Smooth muscle cell (in vitro differentiated cells): ENCODE measurements at regions not wholly inside any gene's neighbourhood (a gene's known extent, or its start where the extent isn't known, plus 50 kb on each side); places are given as distances from the start of the nearest gene placed in this dataset.

ENCODE experiments used
- DNase-seq: peaks from one replicate; lab custom pipeline; 2025; ENCODE audit not compliant: unreplicated experiment; lab: John Stamatoyannopoulos, UW
- H2AFZ ChIP-seq: fragments of 200-600 bp; sonication (generic); 2 replicates; pipeline ENCODE4 v1.6.0; 2016; ENCODE audit warnings: antibody characterized with exemption, low read depth, mild to moderate bottlenecking
- H3F3A ChIP-seq: fragments of 200-600 bp; sonication (generic); 2 replicates; pipeline ENCODE4 v1.6.0; 2017; ENCODE audit warnings: antibody characterized with exemption, low read depth
- H3K27ac ChIP-seq: fragments of 200-600 bp; sonication (generic); 2 replicates; pipeline ENCODE4 v1.5.1; 2016; ENCODE audit warnings: low read depth, mild to moderate bottlenecking
- H3K27me3 ChIP-seq: fragments of 200-600 bp; sonication (generic); 2 replicates; pipeline ENCODE4 v1.6.1; 2016; ENCODE audit warnings: low read depth, mild to moderate bottlenecking
- H3K36me3 ChIP-seq: fragments of 200-600 bp; sonication (generic); 2 replicates; pipeline ENCODE4 v1.5.1; 2016; ENCODE audit warnings: low read depth
- H3K4me1 ChIP-seq: fragments of 200-600 bp; sonication (generic); 2 replicates; pipeline ENCODE4 v1.5.1; 2016; ENCODE audit warnings: low read depth
- H3K4me2 ChIP-seq: fragments of 200-600 bp; sonication (generic); 2 replicates; pipeline ENCODE4 v1.6.0; 2016; ENCODE audit warnings: mild to moderate bottlenecking
- H3K4me3 ChIP-seq: fragments of 200-600 bp; sonication (generic); 2 replicates; pipeline ENCODE4 v1.5.1; 2016; ENCODE audit warnings: mild to moderate bottlenecking
- H3K79me2 ChIP-seq: fragments of 200-600 bp; sonication (generic); 2 replicates; pipeline ENCODE4 v1.6.0; 2016; ENCODE audit warnings: low read depth, mild to moderate bottlenecking
- H3K9ac ChIP-seq: fragments of 200-600 bp; sonication (generic); 2 replicates; pipeline ENCODE4 v1.6.0; 2016; ENCODE audit warnings: low read depth
- H3K9me3 ChIP-seq: fragments of 200-600 bp; sonication (generic); replicated peaks from 2 replicates; pipeline ENCODE4 v1.5.1; 2016; ENCODE audit warnings: low read depth
- H4K20me1 ChIP-seq: fragments of 200-600 bp; sonication (generic); 2 replicates; pipeline ENCODE4 v1.6.0; 2016; ENCODE audit warnings: low read depth
- WGBS: methylation state at CpG from one replicate; pipeline ENCODE4 v1.1.7; 2016; ENCODE audit warnings: low lambda C conversion rate; 5-methylcytosine and 5-hydroxymethylcytosine counted together
- TF ChIP-seq, protein P1 (sequence below): fragments of 200-600 bp; sonication (generic); IDR thresholded peaks from 2 replicates; pipeline ENCODE4 v1.5.1; 2017; ENCODE audit warnings: borderline replicate concordance, mild to moderate bottlenecking, antibody characterized with exemption; ENCODE audit not compliant: insufficient read depth, poor library complexity, severe bottlenecking

- no peak overlapping the region for H3K4me3 ChIP-seq
- H3K4me1 ChIP-seq = no peaks in the 10 kb centered on the region
- no peaks in the 10 kb centered on the region for H3K27me3 ChIP-seq
- no peak overlapping the region for H3K9ac ChIP-seq
- H3K36me3 ChIP-seq = no peaks in the 10 kb centered on the region
- H3K4me2 ChIP-seq = no peak overlapping the region
- no peaks in the 10 kb centered on the region for H3F3A ChIP-seq
- no peak overlapping the region for H2AFZ ChIP-seq
- no peaks in the 10 kb centered on the region for H3K9me3 ChIP-seq
- no peaks in the 10 kb centered on the region for H3K79me2 ChIP-seq
- no peak overlapping the region for H3K27ac ChIP-seq
- WGBS = 96% methylated on average over 3 of the region's 3 CpGs
- TF ChIP-seq, protein P1, sequence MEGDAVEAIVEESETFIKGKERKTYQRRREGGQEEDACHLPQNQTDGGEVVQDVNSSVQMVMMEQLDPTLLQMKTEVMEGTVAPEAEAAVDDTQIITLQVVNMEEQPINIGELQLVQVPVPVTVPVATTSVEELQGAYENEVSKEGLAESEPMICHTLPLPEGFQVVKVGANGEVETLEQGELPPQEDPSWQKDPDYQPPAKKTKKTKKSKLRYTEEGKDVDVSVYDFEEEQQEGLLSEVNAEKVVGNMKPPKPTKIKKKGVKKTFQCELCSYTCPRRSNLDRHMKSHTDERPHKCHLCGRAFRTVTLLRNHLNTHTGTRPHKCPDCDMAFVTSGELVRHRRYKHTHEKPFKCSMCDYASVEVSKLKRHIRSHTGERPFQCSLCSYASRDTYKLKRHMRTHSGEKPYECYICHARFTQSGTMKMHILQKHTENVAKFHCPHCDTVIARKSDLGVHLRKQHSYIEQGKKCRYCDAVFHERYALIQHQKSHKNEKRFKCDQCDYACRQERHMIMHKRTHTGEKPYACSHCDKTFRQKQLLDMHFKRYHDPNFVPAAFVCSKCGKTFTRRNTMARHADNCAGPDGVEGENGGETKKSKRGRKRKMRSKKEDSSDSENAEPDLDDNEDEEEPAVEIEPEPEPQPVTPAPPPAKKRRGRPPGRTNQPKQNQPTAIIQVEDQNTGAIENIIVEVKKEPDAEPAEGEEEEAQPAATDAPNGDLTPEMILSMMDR = no peak
- no peaks in the 10 kb centered on the region for H4K20me1 ChIP-seq
- DNase-seq = no peak
These were observed 169.4 kb upstream of the CNTN1 start for GRCh38 chr12:40522837-40523236.

GRCh38 chr12:40525054-40525453 is 167.2 kb upstream of the CNTN1 start:
- Histone ChIP-seq H3F3A (no peaks in the 10 kb centered on the region), H3K4me2 (no peak overlapping the region), H3K27ac (no peak overlapping the region), H3K79me2 (no peaks in the 10 kb centered on the region), H3K9me3 (no peaks in the 10 kb centered on the region), H3K27me3 (no peaks in the 10 kb centered on the region), H3K4me3 (no peak overlapping the region), H3K9ac (no peak overlapping the region), H3K4me1 (no peaks in the 10 kb centered on the region), H3K36me3 (no peaks in the 10 kb centered on the region), H4K20me1 (no peaks in the 10 kb centered on the region), H2AFZ (no peak overlapping the region)
- WGBS = 94% methylated on average over 3 of the region's 3 CpGs
- DNase-seq = no peak
- TF ChIP-seq, protein P1 = no peak

- H4K20me1 ChIP-seq = no peaks in the 10 kb centered on the region
- no peaks in the 10 kb centered on the region for H3K79me2 ChIP-seq
- H2AFZ ChIP-seq = no peak overlapping the region
- no peaks in the 10 kb centered on the region for H3K27me3 ChIP-seq
- no peak overlapping the region for H3K27ac ChIP-seq
- TF ChIP-seq, protein P1 = no peak
- no peak overlapping the region for H3K9ac ChIP-seq
- no peaks in the 10 kb centered on the region for H3K9me3 ChIP-seq
- H3K4me3 ChIP-seq = no peak overlapping the region
- no peak overlapping the region for H3K4me2 ChIP-seq
- 84% methylated on average over 4 of the region's 4 CpGs for WGBS
- no peaks in the 10 kb centered on the region for H3K4me1 ChIP-seq
- no peaks in the 10 kb centered on the region for H3F3A ChIP-seq
- DNase-seq = no peak
- H3K36me3 ChIP-seq = no peaks in the 10 kb centered on the region
These were observed 157.4 kb upstream of the CNTN1 start for GRCh38 chr12:40534828-40535227.

DNA sequence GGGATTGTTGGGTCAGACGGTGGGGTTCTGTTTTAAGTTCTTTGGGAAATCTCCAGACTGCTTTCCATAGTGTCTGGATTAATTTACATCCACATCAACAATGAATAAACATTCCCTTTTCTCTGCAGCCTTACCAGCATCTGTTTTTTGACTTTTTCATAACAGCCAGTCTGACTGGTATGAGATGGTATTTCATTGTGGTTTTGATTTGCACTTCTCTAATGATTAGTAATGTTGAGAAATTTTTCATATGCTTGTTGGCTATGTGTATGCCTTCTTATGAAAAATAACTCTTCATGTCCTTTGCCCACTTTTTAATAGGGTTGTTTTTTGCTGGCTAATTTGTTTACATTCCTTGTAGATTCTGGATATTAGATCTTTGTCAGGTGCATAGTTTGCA is 140.8 kb upstream of the CNTN1 start:
- no peaks in the 10 kb centered on the region for H3K79me2 ChIP-seq
- no peak for DNase-seq
- no peak overlapping the region for H3K4me2 ChIP-seq
- no peaks in the 10 kb centered on the region for H3F3A ChIP-seq
- H3K9ac ChIP-seq = no peak overlapping the region
- WGBS = 78% methylated on average over 1 of the region's 1 CpG
- H3K27ac ChIP-seq = no peak overlapping the region
- no peaks in the 10 kb centered on the region for H3K36me3 ChIP-seq
- H3K4me3 ChIP-seq = no peak overlapping the region
- TF ChIP-seq, protein P1 = no peak
- H4K20me1 ChIP-seq = no peaks in the 10 kb centered on the region
- H3K9me3 ChIP-seq = no peaks in the 10 kb centered on the region
- H3K27me3 ChIP-seq = no peaks in the 10 kb centered on the region
- H2AFZ ChIP-seq = no peak overlapping the region
- H3K4me1 ChIP-seq = no peaks in the 10 kb centered on the region
